Esophagus muscularis mucosa (tissue), 4 donors: ENCODE measurements at regions not wholly inside any gene's neighbourhood (a gene's known extent, or its start where the extent isn't known, plus 50 kb on each side); places are given as distances from the start of the nearest gene placed in this dataset.

ENCODE experiments used
- DNase-seq: peaks from one replicate; pipeline ENCODE4 v3.0.0-alpha.2; 2017; ENCODE audit errors: extremely low spot score
- H3K27ac ChIP-seq, 4 donors: fragments of 200-600 bp; sonication (generic); replicated peaks in 1 of 4; 1 replicate in 3 of 4; 2 replicates in 1 of 4; pipeline ENCODE4 v1.5.1; 2016 to 2019; ENCODE audit warnings: mild to moderate bottlenecking in 1 of 4
- H3K27me3 ChIP-seq, 4 donors: fragments of 200-600 bp; sonication (generic); one replicate each; pipeline versions ENCODE4 v1.5.1 to v1.6.0; 2016 to 2019
- H3K36me3 ChIP-seq, 4 donors: fragments of 200-600 bp; sonication (generic); one replicate each; pipeline ENCODE4 v1.5.1; 2016 to 2019
- H3K4me1 ChIP-seq, 4 donors: fragments of 200-600 bp; sonication (generic); one replicate each; pipeline ENCODE4 v1.5.1; 2016 to 2019
- H3K4me3 ChIP-seq, 4 donors: fragments of 200-600 bp; sonication (generic); 1 replicate in 2 of 4; 2 replicates in 2 of 4; pipeline ENCODE4 v1.5.1; 2016 to 2019; ENCODE audit warnings: mild to moderate bottlenecking in 4 of 4, moderate library complexity in 1 of 4
- H3K9me3 ChIP-seq, 4 donors: fragments of 200-600 bp; sonication (generic); 1 replicate in 3 of 4; 2 replicates in 1 of 4; pipeline ENCODE4 v1.5.1; 2016 to 2019
- EP300 ChIP-seq: sonication (generic); formaldehyde crosslinking; IDR thresholded peaks from one replicate; pipeline ENCODE4 v1.6.1; 2017; ENCODE audit warnings: antibody characterized with exemption
- POLR2A ChIP-seq: fragments of 450-650 bp; IDR thresholded peaks from one replicate; pipeline ENCODE4 v1.6.1; 2017; ENCODE audit warnings: antibody characterized with exemption, moderate library complexity, mild to moderate bottlenecking, low read depth
- POLR2AphosphoS5 ChIP-seq, 2 donors: sonication (generic); formaldehyde crosslinking; IDR thresholded peaks; one replicate each; pipeline ENCODE4 v1.6.1; 2017; ENCODE audit warnings: antibody characterized with exemption in 2 of 2
- WGBS: methylation state at CpG from one replicate; pipeline ENCODE4 v1.1.5; 2018; 5-methylcytosine and 5-hydroxymethylcytosine counted together
- intact Hi-C: fragments of 100-400 bp; cut with DNase I; formaldehyde crosslinking; loops from one replicate; pipeline ENCODE4 v1.15.1; 2023
- TF ChIP-seq, protein P1 (sequence below), 3 experiments: fragments of 200-600 bp in 2 of 3; fragments of 450-650 bp in 1 of 3; sonication (generic) in 2 of 3; IDR thresholded peaks; one replicate each; pipeline ENCODE4 v1.5.1; 2017 to 2019; ENCODE audit warnings: antibody characterized with exemption in 3 of 3, mild to moderate bottlenecking in 2 of 3, moderate library complexity in 1 of 3

DNA sequence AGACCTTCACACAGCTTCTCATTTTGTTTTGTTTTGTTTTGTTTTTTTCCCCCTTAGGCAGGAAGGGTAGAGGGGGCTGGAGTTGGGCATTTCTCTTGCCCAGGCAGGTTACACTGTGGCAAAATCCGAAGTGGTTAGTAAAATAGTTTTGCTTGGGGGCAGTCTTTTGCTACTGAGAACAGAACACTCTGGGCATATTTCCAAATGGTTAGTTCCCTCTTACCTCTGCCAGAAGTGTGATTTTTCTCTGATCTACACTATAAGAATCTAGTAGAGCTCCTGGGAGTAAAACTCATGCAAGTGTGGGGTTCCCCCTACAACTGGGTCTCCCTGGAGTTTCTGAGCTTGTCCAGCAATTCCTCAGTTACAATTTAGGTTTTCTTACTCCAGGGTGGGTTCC is 61.7 kb downstream of the NPS start:
- Histone ChIP-seq H3K36me3 (no peaks in the 10 kb centered on the region), H3K27ac (no peak overlapping the region), H3K4me3 (no peak overlapping the region), H3K27me3 (no peaks in the 10 kb centered on the region), H3K9me3 (no peaks in the 10 kb centered on the region), H3K4me1 (no peaks in the 10 kb centered on the region)
- WGBS, result 56% methylated on average over 1 of the region's 1 CpG
- no peak for DNase-seq
- intact Hi-C loops, result no loop called here
- no peak for TF ChIP-seq EP300
- TF ChIP-seq, protein P1, sequence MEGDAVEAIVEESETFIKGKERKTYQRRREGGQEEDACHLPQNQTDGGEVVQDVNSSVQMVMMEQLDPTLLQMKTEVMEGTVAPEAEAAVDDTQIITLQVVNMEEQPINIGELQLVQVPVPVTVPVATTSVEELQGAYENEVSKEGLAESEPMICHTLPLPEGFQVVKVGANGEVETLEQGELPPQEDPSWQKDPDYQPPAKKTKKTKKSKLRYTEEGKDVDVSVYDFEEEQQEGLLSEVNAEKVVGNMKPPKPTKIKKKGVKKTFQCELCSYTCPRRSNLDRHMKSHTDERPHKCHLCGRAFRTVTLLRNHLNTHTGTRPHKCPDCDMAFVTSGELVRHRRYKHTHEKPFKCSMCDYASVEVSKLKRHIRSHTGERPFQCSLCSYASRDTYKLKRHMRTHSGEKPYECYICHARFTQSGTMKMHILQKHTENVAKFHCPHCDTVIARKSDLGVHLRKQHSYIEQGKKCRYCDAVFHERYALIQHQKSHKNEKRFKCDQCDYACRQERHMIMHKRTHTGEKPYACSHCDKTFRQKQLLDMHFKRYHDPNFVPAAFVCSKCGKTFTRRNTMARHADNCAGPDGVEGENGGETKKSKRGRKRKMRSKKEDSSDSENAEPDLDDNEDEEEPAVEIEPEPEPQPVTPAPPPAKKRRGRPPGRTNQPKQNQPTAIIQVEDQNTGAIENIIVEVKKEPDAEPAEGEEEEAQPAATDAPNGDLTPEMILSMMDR (IDR thresholded peaks at IDR 0.05), result no peak
- no peak for TF ChIP-seq POLR2A
- no peak for TF ChIP-seq POLR2AphosphoS5 (IDR thresholded peaks at IDR 0.05)

DNA sequence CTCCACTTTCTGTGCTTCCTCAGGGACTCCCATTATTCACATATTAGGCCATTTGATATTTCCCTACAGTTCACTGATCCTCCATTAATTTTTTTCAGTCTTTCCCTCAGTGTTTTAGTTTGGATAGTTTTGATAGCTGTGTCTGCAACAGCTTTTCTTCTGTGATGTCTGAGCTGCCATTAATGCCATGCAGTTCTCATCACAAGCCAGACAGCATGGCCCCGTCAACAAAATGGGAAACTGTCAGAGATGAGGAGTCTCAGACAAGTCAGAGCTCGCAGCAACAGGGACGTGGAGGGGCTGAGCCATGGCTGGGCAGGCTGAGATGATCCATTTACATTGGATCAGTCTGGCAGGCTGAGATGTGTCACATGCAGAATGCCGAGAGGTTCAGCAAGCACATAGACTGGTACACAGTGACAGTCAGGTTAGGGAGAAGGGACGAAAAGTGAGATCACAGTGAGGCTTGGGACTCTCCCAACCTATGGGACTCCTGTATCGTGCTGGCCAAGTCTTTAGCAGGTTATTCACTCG is 65.4 kb downstream of the NPS start:
- Histone ChIP-seq H3K27ac (no peak overlapping the region), H3K4me1 (no peaks in the 10 kb centered on the region), H3K9me3 (no peaks in the 10 kb centered on the region), H3K27me3 (peaks cover 0 to 6% (median 0%) of the 10 kb centered on the region in 4 donors), H3K4me3 (no peak overlapping the region), H3K36me3 (no peaks in the 10 kb centered on the region)
- TF ChIP-seq POLR2A (no peak), EP300 (no peak), POLR2AphosphoS5 (IDR thresholded peaks at IDR 0.05) (no peak)
- TF ChIP-seq, protein P1 (IDR thresholded peaks at IDR 0.05), result no peak
- 43% methylated on average over 7 of the region's 7 CpGs for WGBS
- intact Hi-C loops, result no loop called here
- no peak for DNase-seq

DNA sequence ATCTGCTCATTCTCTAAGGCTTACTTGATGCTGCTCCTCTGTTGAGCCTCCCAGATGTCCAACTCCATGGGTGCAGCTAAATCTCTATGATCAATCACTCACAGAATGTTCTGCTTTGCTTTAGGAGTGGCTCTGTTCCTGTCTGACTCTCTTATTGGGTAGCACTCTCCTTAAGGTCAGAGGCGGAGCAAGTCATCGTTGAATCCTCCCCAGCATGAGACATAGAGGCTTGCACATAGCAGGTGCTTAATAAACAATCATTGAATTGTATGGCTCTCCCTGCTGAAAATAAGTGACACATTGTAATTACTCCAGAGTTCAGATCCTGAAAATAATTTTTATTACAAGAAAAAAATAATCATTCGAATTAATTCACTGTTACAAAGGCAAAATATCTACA is 69.7 kb downstream of the NPS start:
- WGBS, result 83% methylated on average over 3 of the region's 3 CpGs

DNA sequence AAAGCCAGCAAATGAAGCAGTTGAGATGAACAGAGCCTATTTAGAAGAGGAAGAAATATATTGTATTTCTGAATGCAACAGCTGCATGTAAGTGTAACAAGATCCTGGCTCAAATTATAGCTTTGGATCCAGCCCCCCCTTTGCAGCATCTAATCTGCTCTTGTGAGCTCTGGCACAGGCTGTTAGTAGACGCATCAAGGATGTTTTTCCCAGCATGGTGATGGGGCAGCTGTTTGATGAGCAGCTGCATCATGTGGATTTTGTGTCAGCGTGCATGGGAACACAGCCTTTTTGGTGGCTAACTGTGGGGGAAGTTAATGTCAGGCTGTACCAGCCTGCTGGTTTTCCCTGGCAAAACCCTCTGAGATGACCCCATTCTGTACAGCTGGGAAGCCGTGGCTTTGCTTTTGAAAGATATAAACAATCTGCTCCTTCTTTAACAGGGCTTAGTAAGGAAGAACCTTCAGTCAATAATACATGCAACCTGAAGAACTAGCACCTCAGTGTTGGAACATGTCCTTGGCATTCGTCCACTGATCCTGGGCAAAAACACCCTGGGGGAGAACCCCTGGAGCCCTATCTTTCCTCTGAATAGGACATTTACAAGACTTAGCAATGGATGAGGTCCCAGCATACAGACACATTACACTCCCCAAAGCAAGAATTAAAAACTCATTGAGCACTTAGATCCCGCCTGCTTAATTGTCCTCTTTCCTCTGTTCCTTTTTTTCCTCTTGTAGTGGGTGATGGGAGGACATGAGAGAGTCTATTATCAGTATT is 70.6 kb downstream of the NPS start:
- no peaks in the 10 kb centered on the region for H3K9me3 ChIP-seq
- no peaks in the 10 kb centered on the region for H3K36me3 ChIP-seq
- TF ChIP-seq POLR2AphosphoS5 (IDR thresholded peaks at IDR 0.05) (no peak), POLR2A (no peak), EP300 (no peak)
- TF ChIP-seq, protein P1 (IDR thresholded peaks at IDR 0.05), result no peak
- no peak overlapping the region for H3K4me3 ChIP-seq
- no peak for DNase-seq
- H3K4me1 ChIP-seq, result no peaks in the 10 kb centered on the region
- intact Hi-C loops, result no loop called here
- no peak overlapping the region for H3K27ac ChIP-seq
- 47% methylated on average over 5 of the region's 5 CpGs for WGBS
- peaks cover 0 to 6% (median 0%) of the 10 kb centered on the region in 4 donors for H3K27me3 ChIP-seq

More for the DNA sequence above, 69.7 kb downstream of the NPS start:
- H3K27ac ChIP-seq, result no peak overlapping the region
- no peaks in the 10 kb centered on the region for H3K4me1 ChIP-seq
- H3K9me3 ChIP-seq, result no peaks in the 10 kb centered on the region
- H3K36me3 ChIP-seq, result no peaks in the 10 kb centered on the region
- intact Hi-C loops, result no loop called here
- DNase-seq, result no peak
- H3K4me3 ChIP-seq, result no peak overlapping the region
- H3K27me3 ChIP-seq, result peaks cover 0 to 6% (median 0%) of the 10 kb centered on the region in 4 donors
- no peak for TF ChIP-seq POLR2A
- TF ChIP-seq POLR2AphosphoS5 (IDR thresholded peaks at IDR 0.05), result no peak

DNA sequence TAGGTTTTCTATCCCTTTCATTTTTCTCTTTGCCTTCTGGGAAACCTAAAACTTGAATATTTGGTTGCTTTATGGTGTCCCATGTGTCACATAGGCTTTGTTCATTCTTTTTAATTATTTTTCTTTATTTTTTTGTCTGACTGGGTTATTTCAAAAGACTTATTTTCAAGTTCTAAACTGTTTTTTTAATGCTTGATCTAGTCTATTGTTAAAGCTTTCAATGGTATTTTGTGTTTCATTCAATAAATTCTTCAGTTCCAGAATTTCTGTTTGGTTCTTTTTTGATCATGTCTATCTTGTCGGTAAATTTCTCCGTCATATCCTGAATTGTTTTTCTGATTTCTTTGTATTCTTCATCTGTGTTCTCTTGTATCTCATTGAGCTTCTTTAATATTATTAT is 86.8 kb downstream of the NPS start:
- peaks cover 0 to 40% (median 30%) of the 10 kb centered on the region in 4 donors for H3K9me3 ChIP-seq
- intact Hi-C loops, result no loop called here
- 100% methylated on average over 2 of the region's 2 CpGs for WGBS
- no peaks in the 10 kb centered on the region for H3K4me1 ChIP-seq
- no peak overlapping the region for H3K4me3 ChIP-seq
- H3K36me3 ChIP-seq, result no peaks in the 10 kb centered on the region
- no peak for DNase-seq
- no peak overlapping the region for H3K27ac ChIP-seq
- TF ChIP-seq POLR2AphosphoS5 (IDR thresholded peaks at IDR 0.05) (no peak), POLR2A (no peak), EP300 (no peak)
- TF ChIP-seq, protein P1 (IDR thresholded peaks at IDR 0.05), result no peak
- H3K27me3 ChIP-seq, result no peaks in the 10 kb centered on the region
